Activated CD8-positive, alpha-beta memory T cell treated with anti-CD3 and anti-CD28 coated beads for 4 hours (primary cell): ENCODE measurements at regions not wholly inside any gene's neighbourhood (a gene's known extent, or its start where the extent isn't known, plus 50 kb on each side); places are given as distances from the start of the nearest gene placed in this dataset.
"Not testable (repeated sequence)": the region's sequence is repeated elsewhere in the genome, so short reads cannot be mapped to it uniquely, and the experiment has no call there.

Source experiments
- DNase-seq, 2 donors: peaks; one replicate each; pipeline ENCODE4 v3.0.0-alpha.2; 2020; ENCODE audit warnings: low read depth in 2 of 2

- DNase-seq, result not testable (repeated sequence)
Measured at GRCh38 chr4:153106736-153107135, 97.5 kb upstream of the TRIM2 start.

GRCh38 chr4:153107246-153107645 is 97.0 kb upstream of the TRIM2 start:
- no peak for DNase-seq

GRCh38 chr4:153109296-153109849 is 94.9 kb upstream of the TRIM2 start:
- DNase-seq, result no peak

- no peak for DNase-seq
Measured at GRCh38 chr4:153110739-153111138, 93.5 kb upstream of the TRIM2 start.

GRCh38 chr4:153111426-153112040 is 92.7 kb upstream of the TRIM2 start:
- DNase-seq, result no peak

GRCh38 chr4:153112041-153112441 is 92.2 kb upstream of the TRIM2 start:
- DNase-seq, result no peak

GRCh38 chr4:153113061-153113837 is 91.0 kb upstream of the TRIM2 start:
- DNase-seq, result no peak

GRCh38 chr4:153113838-153114105 is 90.5 kb upstream of the TRIM2 start:
- no peak for DNase-seq

- peak in 1 of 2 donors; percentile 33 for DNase-seq
Measured at GRCh38 chr4:153114771-153115321, 89.4 kb upstream of the TRIM2 start.

GRCh38 chr4:153115322-153116290 is 88.6 kb upstream of the TRIM2 start:
- DNase-seq, result peak; percentile 52 to 69

GRCh38 chr4:153116291-153116680 is 88.0 kb upstream of the TRIM2 start:
- DNase-seq, result no peak

GRCh38 chr4:153116801-153117200 is 87.4 kb upstream of the TRIM2 start:
- no peak for DNase-seq

GRCh38 chr4:153117554-153117953 is 86.7 kb upstream of the TRIM2 start:
- no peak for DNase-seq

- no peak for DNase-seq
Measured at GRCh38 chr4:153119626-153120025, 84.6 kb upstream of the TRIM2 start.

- DNase-seq, result no peak
Measured at GRCh38 chr4:153120235-153120634, 84.0 kb upstream of the TRIM2 start.

GRCh38 chr4:153122855-153123254 is 81.4 kb upstream of the TRIM2 start:
- no peak for DNase-seq

GRCh38 chr4:153126137-153126536 is 78.1 kb upstream of the TRIM2 start:
- no peak for DNase-seq

- DNase-seq, result peak; percentile 68 to 77
Measured at GRCh38 chr4:153127760-153128494, 76.3 kb upstream of the TRIM2 start.

- DNase-seq, result no peak
Measured at GRCh38 chr4:153131596-153131995, 72.6 kb upstream of the TRIM2 start.

GRCh38 chr4:153137159-153137558 is 67.1 kb upstream of the TRIM2 start:
- no peak for DNase-seq
